H9 (cell line): ENCODE measurements at regions not wholly inside any gene's neighbourhood (a gene's known extent, or its start where the extent isn't known, plus 50 kb on each side); places are given as distances from the start of the nearest gene placed in this dataset.
"Not testable (repeated sequence)": the region's sequence is repeated elsewhere in the genome, so short reads cannot be mapped to it uniquely, and the experiment has no call there.

Source experiments
- DNase-seq: peaks from one replicate; pipeline ENCODE4 v3.0.0-alpha.2; 2017
- H2AFZ ChIP-seq: one replicate; pipeline ENCODE4 v1.6.1; 2013; ENCODE audit warnings: mild to moderate bottlenecking, low read length, control low read depth, moderate library complexity
- H2AK5ac ChIP-seq: 2 replicates; pipeline ENCODE4 v1.6.1; 2013; ENCODE audit warnings: low read length, control low read depth, mixed read lengths; ENCODE audit not compliant: insufficient read length
- H2BK120ac ChIP-seq: one replicate; pipeline ENCODE4 v1.6.1; 2013; ENCODE audit warnings: low read depth, mild to moderate bottlenecking, low read length, control low read depth, inconsistent platforms; ENCODE audit not compliant: poor library complexity, severe bottlenecking
- H2BK12ac ChIP-seq: 2 replicates; pipeline ENCODE4 v1.6.1; 2013; ENCODE audit warnings: low read length, control low read depth, mixed read lengths, low read depth; ENCODE audit not compliant: insufficient read length
- H2BK15ac ChIP-seq: 2 replicates; pipeline ENCODE4 v1.6.1; 2013; ENCODE audit warnings: low read depth, low read length, control low read depth
- H2BK20ac ChIP-seq: one replicate; pipeline ENCODE4 v1.6.1; 2013; ENCODE audit warnings: low read depth, mild to moderate bottlenecking, low read length, control low read depth, inconsistent platforms; ENCODE audit not compliant: poor library complexity, severe bottlenecking
- H2BK5ac ChIP-seq: 2 replicates; pipeline ENCODE4 v1.6.1; 2013; ENCODE audit warnings: low read length, control low read depth, mixed read lengths; ENCODE audit not compliant: insufficient read length
- H3K14ac ChIP-seq: 2 replicates; pipeline ENCODE4 v1.6.1; 2013; ENCODE audit warnings: low read length, control low read depth; ENCODE audit not compliant: insufficient read depth
- H3K18ac ChIP-seq: 2 replicates; pipeline ENCODE4 v1.6.1; 2013; ENCODE audit warnings: low read depth, mild to moderate bottlenecking, mixed read lengths, low read length, control low read depth; ENCODE audit not compliant: insufficient read length
- H3K23ac ChIP-seq: 2 replicates; pipeline ENCODE4 v1.6.1; 2013; ENCODE audit warnings: low read length, control low read depth, mixed read lengths, low read depth; ENCODE audit not compliant: insufficient read length
- H3K23me2 ChIP-seq: 2 replicates; pipeline ENCODE4 v1.6.1; 2013; ENCODE audit warnings: low read depth, mild to moderate bottlenecking, mixed read lengths, low read length, control low read depth; ENCODE audit not compliant: insufficient read length, poor library complexity, severe bottlenecking
- H3K27ac ChIP-seq: 2 replicates; pipeline ENCODE4 v1.5.1; 2013; ENCODE audit warnings: low read length, control low read depth, mixed read lengths, low read depth; ENCODE audit not compliant: insufficient read length
- H3K27me3 ChIP-seq: 2 replicates; pipeline ENCODE4 v1.6.1; 2013; ENCODE audit warnings: low read length, control low read depth, inconsistent platforms; ENCODE audit not compliant: insufficient read depth
- H3K4ac ChIP-seq: 2 replicates; pipeline ENCODE4 v1.6.1; 2013; ENCODE audit warnings: low read depth, mild to moderate bottlenecking, control low read depth, inconsistent platforms, low read length, moderate library complexity
- H3K4me1 ChIP-seq: 2 replicates; pipeline ENCODE4 v1.6.1; 2013; ENCODE audit warnings: low read length, control low read depth, inconsistent platforms; ENCODE audit not compliant: insufficient read depth
- H3K4me2 ChIP-seq: 2 replicates; pipeline ENCODE4 v1.6.1; 2013; ENCODE audit warnings: low read length, control low read depth, mixed read lengths; ENCODE audit not compliant: insufficient read length, insufficient read depth
- H3K56ac ChIP-seq: 2 replicates; pipeline ENCODE4 v1.6.1; 2013; ENCODE audit warnings: low read depth, mild to moderate bottlenecking, mixed read lengths, low read length, control low read depth; ENCODE audit not compliant: insufficient read length
- H3K79me1 ChIP-seq: 2 replicates; pipeline ENCODE4 v1.6.1; 2013; ENCODE audit warnings: low read depth, mild to moderate bottlenecking, moderate library complexity, low read length, control low read depth, inconsistent platforms; ENCODE audit not compliant: insufficient read depth, poor library complexity, severe bottlenecking
- H3K79me2 ChIP-seq: 2 replicates; pipeline ENCODE4 v1.6.1; 2013; ENCODE audit warnings: low read length, control low read depth, inconsistent platforms; ENCODE audit not compliant: insufficient read depth
- H3K9ac ChIP-seq: 2 replicates; pipeline ENCODE4 v1.6.1; 2013; ENCODE audit warnings: low read length, control low read depth, mixed read lengths; ENCODE audit not compliant: insufficient read length; ENCODE audit errors: extremely low read depth
- H3K9me3 ChIP-seq: one replicate; pipeline ENCODE4 v1.6.1; 2013; ENCODE audit warnings: low read depth, low read length, inconsistent platforms; ENCODE audit not compliant: control insufficient read depth
- H3T11ph ChIP-seq: one replicate; pipeline ENCODE4 v1.6.1; 2013; ENCODE audit warnings: mild to moderate bottlenecking, low read length, control low read depth, inconsistent platforms
- H4K20me1 ChIP-seq: one replicate; pipeline ENCODE4 v1.6.1; 2013; ENCODE audit not compliant: control insufficient read depth, insufficient read length, insufficient read depth
- H4K5ac ChIP-seq: 2 replicates; pipeline ENCODE4 v1.6.1; 2013; ENCODE audit warnings: low read depth, mild to moderate bottlenecking, mixed read lengths, low read length, control low read depth; ENCODE audit not compliant: insufficient read length
- H4K8ac ChIP-seq: replicated peaks from 2 replicates; pipeline ENCODE4 v1.6.1; 2013; ENCODE audit warnings: low read length, control low read depth, mixed read lengths, low read depth; ENCODE audit not compliant: insufficient read length
- H4K91ac ChIP-seq: 2 replicates; pipeline ENCODE4 v1.6.1; 2013; ENCODE audit warnings: low read depth, mild to moderate bottlenecking, moderate library complexity, mixed read lengths, low read length, control low read depth; ENCODE audit not compliant: insufficient read length
- H3K27ac Mint-ChIP-seq, 3 experiments: 2 replicates in 2 of 3; 3 replicates in 1 of 3; pipeline ENCODE4 v1.8.0; 2020 to 2021; ENCODE audit warnings: mixed read lengths in 3 of 3, mild to moderate bottlenecking in 1 of 3, moderate library complexity in 1 of 3
- H3K27me3 Mint-ChIP-seq: 2 replicates; pipeline ENCODE4 v1.8.0; 2021; ENCODE audit warnings: low read depth, mild to moderate bottlenecking, moderate library complexity, mixed read lengths
- H3K36me3 Mint-ChIP-seq, 3 experiments: 2 replicates in 2 of 3; 3 replicates in 1 of 3; pipeline ENCODE4 v1.8.0; 2020 to 2021; ENCODE audit warnings: low read depth in 3 of 3, mixed read lengths in 3 of 3; ENCODE audit not compliant: insufficient read depth in 1 of 3
- H3K4me1 Mint-ChIP-seq, 2 experiments: 2 replicates each; pipeline ENCODE4 v1.8.0; 2020; ENCODE audit warnings: mixed read lengths in 2 of 2
- H3K4me3 Mint-ChIP-seq, 2 experiments: 2 replicates in 1 of 2; 3 replicates in 1 of 2; pipeline ENCODE4 v1.8.0; 2020 to 2021; ENCODE audit warnings: mild to moderate bottlenecking in 2 of 2, mixed read lengths in 2 of 2, moderate library complexity in 1 of 2
- H3K9me3 Mint-ChIP-seq, 2 experiments: 2 replicates in 1 of 2; 3 replicates in 1 of 2; pipeline ENCODE4 v1.8.0; 2020; ENCODE audit warnings: mild to moderate bottlenecking in 2 of 2, mixed read lengths in 2 of 2, moderate library complexity in 1 of 2
- CTCF ChIP-seq: fragments of 200-600 bp; sonication (generic); conservative IDR thresholded peaks from 3 replicates; pipeline ENCODE4 v1.8.0; 2021; ENCODE audit warnings: antibody characterized with exemption, mild to moderate bottlenecking
- WGBS: extraction: QIAGEN DNeasy Blood & Tissue Kit; methylation state at CpG from one replicate; pipeline ENCODE4 v1.1.7; 2013; ENCODE audit warnings: missing lambda C conversion rate, low lambda C conversion rate, mixed read lengths; ENCODE audit not compliant: insufficient read length; ENCODE audit errors: extremely low coverage; 5-methylcytosine and 5-hydroxymethylcytosine counted together

GRCh38 chr3:125681146-125681545 is 85.8 kb upstream of the OSBPL11 start:
- Histone ChIP-seq H2BK15ac (no peak overlapping the region), H3K23me2 (no peaks in the 10 kb centered on the region), H3K27me3 (no peaks in the 10 kb centered on the region), H3K9ac (no peak overlapping the region), H3T11ph (no peak overlapping the region), H2AK5ac (no peak overlapping the region), H4K5ac (no peak overlapping the region), H3K4me1 (no peaks in the 10 kb centered on the region), H2BK20ac (no peak overlapping the region), H3K9me3 (no peaks in the 10 kb centered on the region), H3K23ac (no peak overlapping the region), H2BK12ac (no peak overlapping the region), H3K79me2 (no peaks in the 10 kb centered on the region), H4K91ac (no peak overlapping the region), H2BK5ac (no peak overlapping the region), H2AFZ (no peak overlapping the region), H3K27ac (no peak overlapping the region), H4K20me1 (no peaks in the 10 kb centered on the region), H3K4me2 (no peak overlapping the region), H3K56ac (no peak overlapping the region), H3K14ac (no peak overlapping the region), H3K79me1 (no peaks in the 10 kb centered on the region), H4K8ac (no peak overlapping the region), H3K18ac (no peak overlapping the region), H2BK120ac (no peak overlapping the region), H3K4ac (no peak overlapping the region)
- no peaks in the 10 kb centered on the region for H3K36me3 Mint-ChIP-seq
- H3K27ac Mint-ChIP-seq = no peak overlapping the region
- H3K27me3 Mint-ChIP-seq = peaks cover 5% of the 10 kb centered on the region
- peaks cover 0 to 9% of the 10 kb centered on the region in 2 experiments; a peak in 1 of 4 replicates for H3K4me1 Mint-ChIP-seq
- no peak for DNase-seq
- H3K4me3 Mint-ChIP-seq = no peak overlapping the region
- no peak for TF ChIP-seq CTCF
- no peaks in the 10 kb centered on the region for H3K9me3 Mint-ChIP-seq
- no CpG with 5 or more reads among the region's 11 CpGs for WGBS

GRCh38 chr3:125681906-125682305 is 86.6 kb upstream of the OSBPL11 start:
- not testable (repeated sequence) for H4K5ac ChIP-seq, H3K4me1 Mint-ChIP-seq, H2BK5ac ChIP-seq, H3K4me2 ChIP-seq, H2AFZ ChIP-seq, H4K8ac ChIP-seq, H3K79me2 ChIP-seq, H4K91ac ChIP-seq, H2AK5ac ChIP-seq, DNase-seq, H3K14ac ChIP-seq, H3T11ph ChIP-seq, H3K9me3 Mint-ChIP-seq, H2BK20ac ChIP-seq, H2BK120ac ChIP-seq, H3K4me1 ChIP-seq, H3K23me2 ChIP-seq, H3K27me3 Mint-ChIP-seq, H3K56ac ChIP-seq, H3K36me3 Mint-ChIP-seq, H3K4ac ChIP-seq, H3K27me3 ChIP-seq, H3K27ac ChIP-seq, H3K27ac Mint-ChIP-seq, H4K20me1 ChIP-seq, H3K9me3 ChIP-seq, H3K18ac ChIP-seq, H3K23ac ChIP-seq, H2BK15ac ChIP-seq, H2BK12ac ChIP-seq, H3K4me3 Mint-ChIP-seq, H3K79me1 ChIP-seq, H3K9ac ChIP-seq
- WGBS = no CpG with 5 or more reads among the region's 5 CpGs
